OCI-LY1 (cell line): ENCODE measurements at regions not wholly inside any gene's neighbourhood (a gene's known extent, or its start where the extent isn't known, plus 50 kb on each side); places are given as distances from the start of the nearest gene placed in this dataset.

Experiments
- H2AFZ ChIP-seq: fragments of 200-600 bp; sonication (generic), shearing (Covaris generic); 2 replicates; pipeline ENCODE4 v1.6.0; 2014; ENCODE audit warnings: antibody characterized with exemption, mild to moderate bottlenecking, low read length
- H3F3A ChIP-seq: fragments of 200-600 bp; sonication (generic), shearing (Covaris generic); 2 replicates; pipeline ENCODE4 v1.6.0; 2014; ENCODE audit warnings: mild to moderate bottlenecking, antibody characterized with exemption, low read length, moderate library complexity; ENCODE audit not compliant: insufficient read depth
- H3K27ac ChIP-seq: fragments of 200-600 bp; sonication (generic); 2 replicates; pipeline ENCODE4 v1.5.1; 2014; ENCODE audit warnings: low read length, mixed run types, mild to moderate bottlenecking, low read depth; ENCODE audit not compliant: poor library complexity, severe bottlenecking
- H3K27me3 ChIP-seq: fragments of 200-600 bp; sonication (generic); 2 replicates; pipeline ENCODE4 v1.6.0; 2014; ENCODE audit warnings: antibody characterized with exemption, mild to moderate bottlenecking, low read length, moderate library complexity; ENCODE audit not compliant: insufficient read depth
- H3K36me3 ChIP-seq: fragments of 200-600 bp; sonication (generic); 2 replicates; pipeline ENCODE4 v1.6.1; 2014; ENCODE audit warnings: mild to moderate bottlenecking, antibody characterized with exemption, low read length, moderate library complexity, mixed read lengths; ENCODE audit not compliant: insufficient read depth
- H3K4me1 ChIP-seq: fragments of 200-600 bp; sonication (generic); 2 replicates; pipeline ENCODE4 v1.5.1; 2014; ENCODE audit warnings: mild to moderate bottlenecking, low read length, moderate library complexity; ENCODE audit not compliant: insufficient read depth, severe bottlenecking
- H3K4me2 ChIP-seq: fragments of 200-600 bp; sonication (generic), shearing (Covaris generic); 2 replicates; pipeline ENCODE4 v1.6.1; 2014; ENCODE audit warnings: low read length
- H3K4me3 ChIP-seq: fragments of 200-600 bp; sonication (generic); 2 replicates; pipeline ENCODE4 v1.5.1; 2014; ENCODE audit warnings: low read length, low read depth, mild to moderate bottlenecking, mixed read lengths; ENCODE audit not compliant: poor library complexity, severe bottlenecking
- H3K79me2 ChIP-seq: fragments of 200-600 bp; shearing (Covaris generic); 2 replicates; pipeline ENCODE4 v1.6.1; 2016; ENCODE audit warnings: mixed run types, low read length, mixed read lengths; ENCODE audit not compliant: insufficient read depth
- H3K9ac ChIP-seq: fragments of 200-600 bp; sonication (generic), shearing (Covaris generic); 2 replicates; pipeline ENCODE4 v1.6.1; 2014; ENCODE audit warnings: mild to moderate bottlenecking, low read length, mixed read lengths
- H3K9me2 ChIP-seq: fragments of 200-600 bp; sonication (generic), shearing (Covaris generic); 2 replicates; pipeline ENCODE4 v1.6.1; 2014; ENCODE audit warnings: low read depth, mild to moderate bottlenecking, low read length, mixed read lengths
- H3K9me3 ChIP-seq: fragments of 200-600 bp; shearing (Covaris generic); 2 replicates; pipeline ENCODE4 v1.6.1; 2014; ENCODE audit warnings: low read length, mixed read lengths
- H4K20me1 ChIP-seq: fragments of 200-600 bp; sonication (generic), shearing (Covaris generic); 2 replicates; pipeline ENCODE4 v1.6.0; 2016; ENCODE audit warnings: mild to moderate bottlenecking, low read length; ENCODE audit not compliant: insufficient read depth
- CTCF ChIP-seq: fragments of 200-600 bp; sonication (generic), shearing (Covaris generic); IDR thresholded peaks from 2 replicates; pipeline ENCODE4 v1.5.1; 2017; ENCODE audit warnings: mild to moderate bottlenecking, antibody characterized with exemption, low read length, moderate library complexity, mixed read lengths
- EZH2 ChIP-seq: fragments of 200-600 bp; sonication (generic), shearing (Covaris generic); IDR thresholded peaks from 2 replicates; pipeline ENCODE4 v1.8.0; 2017; ENCODE audit warnings: borderline replicate concordance, mixed run types, mild to moderate bottlenecking, antibody characterized with exemption, low read length, moderate library complexity, mixed read lengths

- H3K9ac ChIP-seq, result no peak overlapping the region
- no peak overlapping the region for H2AFZ ChIP-seq
- no peaks in the 10 kb centered on the region for H3K79me2 ChIP-seq
- TF ChIP-seq EZH2 (no peak), CTCF (no peak)
- no peaks in the 10 kb centered on the region for H3K4me1 ChIP-seq
- no peak overlapping the region for H3K4me3 ChIP-seq
- H3K36me3 ChIP-seq, result no peaks in the 10 kb centered on the region
- H4K20me1 ChIP-seq, result no peaks in the 10 kb centered on the region
- no peaks in the 10 kb centered on the region for H3F3A ChIP-seq
- H3K27ac ChIP-seq, result no peak overlapping the region
- H3K9me3 ChIP-seq, result no peaks in the 10 kb centered on the region
- 0 out of 2 replicates have a peak, but pooled peaks cover 3% of the 10 kb centered on the region for H3K27me3 ChIP-seq
- H3K4me2 ChIP-seq, result no peak overlapping the region
- H3K9me2 ChIP-seq, result no peaks in the 10 kb centered on the region
Measured at GRCh38 chr16:6009151-6009550, 911.6 kb upstream of the EEF2KMT start.

- no peaks in the 10 kb centered on the region for H3K4me1 ChIP-seq
- H3K4me3 ChIP-seq, result no peak overlapping the region
- no peaks in the 10 kb centered on the region for H3K79me2 ChIP-seq
- H3K36me3 ChIP-seq, result no peaks in the 10 kb centered on the region
- H4K20me1 ChIP-seq, result no peaks in the 10 kb centered on the region
- H3K4me2 ChIP-seq, result no peak overlapping the region
- no peaks in the 10 kb centered on the region for H3F3A ChIP-seq
- no peaks in the 10 kb centered on the region for H3K9me2 ChIP-seq
- H3K27me3 ChIP-seq, result 0 out of 2 replicates have a peak, but pooled peaks cover 3% of the 10 kb centered on the region
- no peak for TF ChIP-seq CTCF
- TF ChIP-seq EZH2, result no peak
- no peak overlapping the region for H3K9ac ChIP-seq
- no peak overlapping the region for H2AFZ ChIP-seq
- H3K27ac ChIP-seq, result no peak overlapping the region
- H3K9me3 ChIP-seq, result no peaks in the 10 kb centered on the region
Measured at GRCh38 chr16:6008670-6009069, 911.1 kb upstream of the EEF2KMT start.

- Histone ChIP-seq H3K4me1 (no peaks in the 10 kb centered on the region), H3K36me3 (no peaks in the 10 kb centered on the region), H2AFZ (no peak overlapping the region), H3K9me3 (no peaks in the 10 kb centered on the region), H3F3A (no peaks in the 10 kb centered on the region), H4K20me1 (no peaks in the 10 kb centered on the region), H3K4me3 (no peak overlapping the region), H3K9me2 (no peaks in the 10 kb centered on the region), H3K4me2 (no peak overlapping the region), H3K27ac (no peak overlapping the region), H3K9ac (no peak overlapping the region), H3K79me2 (no peaks in the 10 kb centered on the region), H3K27me3 (no peaks in the 10 kb centered on the region)
- TF ChIP-seq CTCF (no peak), EZH2 (no peak)
Measured at GRCh38 chr16:5993356-5993755, 895.8 kb upstream of the EEF2KMT start.
